ENCODE measurements at regions not wholly inside any gene's neighbourhood (a gene's known extent, or its start where the extent isn't known, plus 50 kb on each side); places are given as distances from the start of the nearest gene placed in this dataset.

DNA sequence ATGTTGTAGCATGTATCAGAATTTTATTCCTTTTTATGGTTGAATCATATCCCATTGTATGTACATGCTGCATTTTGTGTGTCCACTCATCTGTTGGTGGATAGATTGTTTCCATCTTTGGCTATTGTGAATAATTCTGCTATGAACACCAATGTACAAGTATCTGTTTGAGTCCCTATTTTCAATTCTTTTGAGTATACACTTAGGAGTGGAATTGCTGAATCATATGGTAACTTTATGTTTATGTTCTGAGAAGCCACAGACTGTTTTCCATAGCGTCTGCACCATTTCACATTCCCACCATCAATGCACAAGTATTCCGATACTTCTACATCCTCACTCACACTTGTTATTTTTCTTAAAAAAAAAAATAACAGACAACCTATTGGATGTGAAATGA is 91.5 kb downstream of the ARF6 start:
- ATAC-seq (ENCODE audit: low read depth) (no peak), DNase-seq (no peak)
- intact Hi-C loops (cut with micrococcal nuclease): no loop called here
- Mint-ChIP-seq H3K27ac (no peak overlapping the region), H3K9me3 (no peaks in the 10 kb centered on the region), H3K4me1 (peaks cover 36% of the 10 kb centered on the region), H3K4me3 (no peak overlapping the region), H3K27me3 (no peaks in the 10 kb centered on the region), H3K36me3 (ENCODE audit: low read depth) (peaks cover 23% of the 10 kb centered on the region)
- no peak for TF ChIP-seq CTCF (IDR thresholded peaks at IDR 0.05)
- CTCF ChIA-PET: interaction anchor here (0.7 kb wide), 1 partner anchor 375 kb away, joined by 3 read pairs; no protein-coding TSS in a partner anchor
- POLR2A ChIA-PET: interaction anchor here (0.6 kb wide), 2 partner anchors 100 to 132 kb away, joined by 3 read pairs; no protein-coding TSS in a partner anchor

- peaks cover 30% of the 10 kb centered on the region for H3K4me1 Mint-ChIP-seq
- peak overlapping the region; percentile 38 for H3K4me3 Mint-ChIP-seq
- peaks cover 25% of the 10 kb centered on the region for H3K36me3 Mint-ChIP-seq (ENCODE audit: low read depth)
- H3K27me3 Mint-ChIP-seq: no peaks in the 10 kb centered on the region
- H3K9me3 Mint-ChIP-seq: no peaks in the 10 kb centered on the region
- ATAC-seq (ENCODE audit: low read depth) (no peak), DNase-seq (no peak)
- H3K27ac Mint-ChIP-seq: peak overlapping the region; percentile 69
- ChIA-PET POLR2A (interaction anchor here (0.6 to 2.0 kb wide), 5 partner anchors 10 to 118 kb away, joined by 3 to 9 read pairs (median 4); no protein-coding TSS in a partner anchor), CTCF (interaction anchor here (0.9 kb wide), 1 partner anchor 124 kb away, joined by 3 read pairs; no protein-coding TSS in a partner anchor)
- intact Hi-C loops (cut with micrococcal nuclease): loop anchor here (1.0 kb wide), 1 partner anchor 9 kb away; no protein-coding TSS in a partner anchor
- no peak for TF ChIP-seq CTCF (IDR thresholded peaks at IDR 0.05)
These were observed 93.6 kb downstream of the ARF6 start for GRCh38 chr14:49986343-49987014.

DNA sequence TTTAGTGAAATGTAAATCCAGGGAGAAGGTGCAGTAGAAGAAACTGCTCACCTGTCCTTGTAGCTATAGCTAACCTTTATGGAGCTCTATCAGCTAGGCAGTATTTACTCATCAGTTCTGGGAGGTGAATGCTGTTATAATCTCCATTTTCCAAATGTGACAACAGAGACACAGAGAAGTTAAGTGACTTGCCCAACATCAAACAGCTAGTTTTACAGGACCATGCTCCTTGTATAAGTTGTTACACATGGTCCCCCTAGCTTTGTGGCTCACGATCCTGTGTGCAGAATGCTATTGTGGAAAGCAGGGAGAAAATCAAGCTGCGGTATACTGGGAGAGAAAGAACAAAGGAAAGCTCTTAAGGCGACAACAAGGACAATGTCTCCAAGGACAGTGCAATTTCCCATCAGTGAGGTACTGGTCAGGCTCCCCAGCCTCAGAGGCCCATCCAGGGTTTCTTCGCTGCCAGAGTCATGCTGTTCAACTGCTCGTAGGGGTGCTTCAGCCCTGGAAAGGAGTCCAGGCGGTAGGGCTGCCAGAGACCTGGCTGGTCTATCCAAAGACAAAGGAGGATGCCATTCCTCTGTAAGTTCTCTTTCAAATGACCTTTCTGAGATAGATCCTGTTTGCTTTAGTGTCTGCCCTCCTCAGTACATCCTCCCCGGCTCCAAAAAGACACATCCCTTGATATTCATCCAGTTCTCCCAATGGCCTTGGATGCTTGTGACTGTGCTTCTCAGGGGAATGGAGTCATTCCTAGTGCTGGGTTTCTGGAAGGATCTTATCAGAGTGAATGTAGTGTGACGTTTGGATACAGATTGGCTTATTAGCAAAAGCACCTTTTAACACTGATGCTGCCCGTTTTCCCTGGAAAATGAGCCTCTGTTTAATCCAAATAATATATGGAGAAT is 95.5 kb downstream of the ARF6 start:
- no peak for TF ChIP-seq CTCF (IDR thresholded peaks at IDR 0.05)
- CTCF ChIA-PET: interaction anchor here (0.8 kb wide), 1 partner anchor 15 kb away, joined by 3 read pairs; no protein-coding TSS in a partner anchor
- Mint-ChIP-seq H3K9me3 (no peaks in the 10 kb centered on the region), H3K4me3 (no peak overlapping the region), H3K36me3 (ENCODE audit: low read depth) (peaks cover 13% of the 10 kb centered on the region), H3K27me3 (no peaks in the 10 kb centered on the region), H3K27ac (peak overlapping the region; percentile 5), H3K4me1 (peaks cover 36% of the 10 kb centered on the region)
- POLR2A ChIA-PET: interaction anchor here (0.5 to 3.2 kb wide), 3 partner anchors 12 to 43 kb away, joined by 3 to 20 read pairs (median 5); no protein-coding TSS in a partner anchor
- ATAC-seq (ENCODE audit: low read depth) (no peak), DNase-seq (no peak)
- intact Hi-C loops (cut with micrococcal nuclease): no loop called here

GRCh38 chr14:49989966-49990365 is 97.1 kb downstream of the ARF6 start:
- Mint-ChIP-seq H3K27me3 (no peaks in the 10 kb centered on the region), H3K4me1 (peaks cover 35% of the 10 kb centered on the region), H3K9me3 (no peaks in the 10 kb centered on the region), H3K27ac (peak overlapping the region; percentile 54), H3K36me3 (ENCODE audit: low read depth) (peaks cover 13% of the 10 kb centered on the region), H3K4me3 (no peak overlapping the region)
- ChIA-PET CTCF (no interaction called here), POLR2A (interaction anchor here (0.6 to 3.2 kb wide), 8 partner anchors 10 to 119 kb away, joined by 3 to 20 read pairs (median 4); no protein-coding TSS in a partner anchor)
- no peak for DNase-seq
- intact Hi-C loops (cut with micrococcal nuclease): no loop called here
- no peak for ATAC-seq (ENCODE audit: low read depth)
- no peak for TF ChIP-seq CTCF (IDR thresholded peaks at IDR 0.05)
